ENCODE measurements at regions not wholly inside any gene's neighbourhood (a gene's known extent, or its start where the extent isn't known, plus 50 kb on each side); places are given as distances from the start of the nearest gene placed in this dataset.
"Not testable (repeated sequence)": the region's sequence is repeated elsewhere in the genome, so short reads cannot be mapped to it uniquely, and the experiment has no call there.

DNA sequence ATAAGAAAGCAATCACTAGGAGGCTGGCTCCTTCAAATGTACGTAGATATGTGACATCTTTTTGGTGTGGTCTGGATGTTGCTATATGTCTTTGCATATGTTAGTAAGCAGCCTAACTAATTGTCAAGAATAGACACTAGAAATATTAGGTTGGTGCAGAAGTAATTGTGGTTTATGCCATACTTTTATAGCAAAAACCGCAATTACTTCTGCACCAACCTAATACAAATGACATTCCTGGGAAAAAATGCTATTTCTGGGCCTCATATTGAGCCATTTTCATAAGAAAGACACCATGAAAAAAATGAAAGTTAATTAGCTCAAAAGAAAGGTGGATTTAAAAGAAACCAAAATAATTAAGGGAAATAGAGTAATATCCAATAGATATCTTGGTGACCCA, 555.8 kb downstream of the ZNF385D start:
- TF ChIP-seq EZH2phosphoT487 (IDR thresholded peaks at IDR 0.05; ENCODE audit: borderline replicate concordance) = no peak
- TF ChIP-seq, protein P1, sequence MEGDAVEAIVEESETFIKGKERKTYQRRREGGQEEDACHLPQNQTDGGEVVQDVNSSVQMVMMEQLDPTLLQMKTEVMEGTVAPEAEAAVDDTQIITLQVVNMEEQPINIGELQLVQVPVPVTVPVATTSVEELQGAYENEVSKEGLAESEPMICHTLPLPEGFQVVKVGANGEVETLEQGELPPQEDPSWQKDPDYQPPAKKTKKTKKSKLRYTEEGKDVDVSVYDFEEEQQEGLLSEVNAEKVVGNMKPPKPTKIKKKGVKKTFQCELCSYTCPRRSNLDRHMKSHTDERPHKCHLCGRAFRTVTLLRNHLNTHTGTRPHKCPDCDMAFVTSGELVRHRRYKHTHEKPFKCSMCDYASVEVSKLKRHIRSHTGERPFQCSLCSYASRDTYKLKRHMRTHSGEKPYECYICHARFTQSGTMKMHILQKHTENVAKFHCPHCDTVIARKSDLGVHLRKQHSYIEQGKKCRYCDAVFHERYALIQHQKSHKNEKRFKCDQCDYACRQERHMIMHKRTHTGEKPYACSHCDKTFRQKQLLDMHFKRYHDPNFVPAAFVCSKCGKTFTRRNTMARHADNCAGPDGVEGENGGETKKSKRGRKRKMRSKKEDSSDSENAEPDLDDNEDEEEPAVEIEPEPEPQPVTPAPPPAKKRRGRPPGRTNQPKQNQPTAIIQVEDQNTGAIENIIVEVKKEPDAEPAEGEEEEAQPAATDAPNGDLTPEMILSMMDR (conservative IDR thresholded peaks at IDR 0.05; ENCODE audit: low read length) = no peak

DNA sequence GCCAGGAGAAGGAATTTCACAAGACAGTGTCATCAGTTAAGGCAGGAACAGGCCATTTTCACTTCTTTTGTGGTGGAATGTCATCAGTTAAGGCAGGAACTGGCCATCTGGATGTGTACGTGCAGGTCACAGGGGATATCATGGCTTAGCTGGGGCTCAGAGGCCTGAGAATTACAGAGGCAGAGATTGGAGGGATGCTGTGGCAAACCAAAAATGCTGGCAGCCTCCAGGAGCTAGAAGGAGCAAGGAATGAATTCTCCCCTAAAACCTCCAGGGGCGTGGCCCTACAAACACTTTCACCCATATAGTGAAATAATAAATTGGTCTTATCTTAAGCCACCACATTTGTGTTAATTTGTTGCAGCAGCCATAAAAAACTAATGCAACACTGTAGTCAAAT, 557.0 kb downstream of the ZNF385D start:
- H3K27me3 ChIP-seq (ENCODE audit: insufficient read depth, low read length, poor library complexity, severe bottlenecking); H3F3A ChIP-seq (ENCODE audit: low read depth); H3K79me2 ChIP-seq (ENCODE audit: insufficient read depth, low read length); H3K4me2 ChIP-seq (ENCODE audit: low read depth, low read length, poor library complexity, severe bottlenecking); H4K20me1 ChIP-seq (ENCODE audit: insufficient read depth, low read length, poor library complexity, severe bottlenecking); H3K9me2 ChIP-seq (replicated peaks; ENCODE audit: low read depth, low read length); H3K9me3 ChIP-seq (ENCODE audit: insufficient read depth, low read depth, low read length); H3K4me3 ChIP-seq (ENCODE audit: low read length, poor library complexity, severe bottlenecking); H3K36me3 ChIP-seq (ENCODE audit: insufficient read depth, low read length); H2AFZ ChIP-seq (ENCODE audit: low read length); H3K4me1 ChIP-seq (ENCODE audit: insufficient read depth, low read length, poor library complexity, severe bottlenecking); H3K9ac ChIP-seq (ENCODE audit: low read depth, low read length, poor library complexity, severe bottlenecking): not testable (repeated sequence)

More for the DNA sequence above, 555.8 kb downstream of the ZNF385D start:
- Histone ChIP-seq H3K9me3 (ENCODE audit: insufficient read depth, low read depth, low read length) (no peaks in the 10 kb centered on the region), H2AFZ (ENCODE audit: low read length) (no peak overlapping the region), H3F3A (ENCODE audit: low read depth) (no peaks in the 10 kb centered on the region), H3K27me3 (ENCODE audit: insufficient read depth, low read length, poor library complexity, severe bottlenecking) (no peaks in the 10 kb centered on the region), H3K36me3 (ENCODE audit: insufficient read depth, low read length) (no peaks in the 10 kb centered on the region), H3K4me2 (ENCODE audit: low read depth, low read length, poor library complexity, severe bottlenecking) (no peak overlapping the region), H3K9ac (ENCODE audit: low read depth, low read length, poor library complexity, severe bottlenecking) (no peak overlapping the region), H3K79me2 (ENCODE audit: insufficient read depth, low read length) (no peaks in the 10 kb centered on the region), H3K4me3 (ENCODE audit: low read length, poor library complexity, severe bottlenecking) (no peak overlapping the region), H3K4me1 (ENCODE audit: insufficient read depth, low read length, poor library complexity, severe bottlenecking) (no peaks in the 10 kb centered on the region), H4K20me1 (ENCODE audit: insufficient read depth, low read length, poor library complexity, severe bottlenecking) (no peaks in the 10 kb centered on the region), H3K9me2 (replicated peaks; ENCODE audit: low read depth, low read length) (no peaks in the 10 kb centered on the region)

- no peaks in the 10 kb centered on the region for H3K27me3 ChIP-seq (ENCODE audit: insufficient read depth, low read length, poor library complexity, severe bottlenecking)
- no peaks in the 10 kb centered on the region for H3K79me2 ChIP-seq (ENCODE audit: insufficient read depth, low read length)
- no peak overlapping the region for H3K9ac ChIP-seq (ENCODE audit: low read depth, low read length, poor library complexity, severe bottlenecking)
- H3K9me2 ChIP-seq (replicated peaks; ENCODE audit: low read depth, low read length) = no peaks in the 10 kb centered on the region
- TF ChIP-seq, protein P1 (conservative IDR thresholded peaks at IDR 0.05; ENCODE audit: low read length) = no peak
- no peak for TF ChIP-seq EZH2phosphoT487 (IDR thresholded peaks at IDR 0.05; ENCODE audit: borderline replicate concordance)
- no peaks in the 10 kb centered on the region for H3K36me3 ChIP-seq (ENCODE audit: insufficient read depth, low read length)
- no peaks in the 10 kb centered on the region for H3F3A ChIP-seq (ENCODE audit: low read depth)
- H3K9me3 ChIP-seq (ENCODE audit: insufficient read depth, low read depth, low read length) = no peaks in the 10 kb centered on the region
- no peak overlapping the region for H3K4me3 ChIP-seq (ENCODE audit: low read length, poor library complexity, severe bottlenecking)
- H4K20me1 ChIP-seq (ENCODE audit: insufficient read depth, low read length, poor library complexity, severe bottlenecking) = no peaks in the 10 kb centered on the region
- H3K4me1 ChIP-seq (ENCODE audit: insufficient read depth, low read length, poor library complexity, severe bottlenecking) = no peaks in the 10 kb centered on the region
- no peak overlapping the region for H3K4me2 ChIP-seq (ENCODE audit: low read depth, low read length, poor library complexity, severe bottlenecking)
- no peak overlapping the region for H2AFZ ChIP-seq (ENCODE audit: low read length)
Observed at GRCh38 chr3:21188459-21188858, 562.6 kb downstream of the ZNF385D start.

DNA sequence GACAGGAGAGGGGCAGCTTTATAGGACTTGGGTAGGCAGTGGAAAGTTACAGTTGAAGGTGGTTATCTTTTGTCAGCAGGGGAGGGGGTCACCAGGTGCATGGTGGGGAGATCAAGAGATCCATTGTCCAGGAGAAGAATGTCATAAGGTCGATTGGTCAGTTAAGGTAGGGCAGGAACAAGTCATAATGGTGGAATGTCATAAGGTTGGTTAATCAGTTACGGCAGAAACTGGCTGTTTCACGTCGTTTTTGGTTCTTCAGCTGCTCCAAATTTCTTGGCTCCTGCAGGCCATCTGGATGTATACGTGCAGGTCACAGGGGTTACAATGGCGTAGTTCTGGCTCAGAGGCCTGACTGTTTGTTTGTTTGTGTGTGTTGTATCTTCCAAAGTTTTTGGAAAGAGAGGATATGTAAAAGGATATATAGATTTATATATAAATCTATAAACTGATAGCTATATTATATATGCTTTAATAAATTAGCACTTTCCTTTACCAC, 565.1 kb downstream of the ZNF385D start:
- H3K4me3 ChIP-seq (ENCODE audit: low read length, poor library complexity, severe bottlenecking) = no peak overlapping the region
- H3K9ac ChIP-seq (ENCODE audit: low read depth, low read length, poor library complexity, severe bottlenecking) = no peak overlapping the region
- H3K79me2 ChIP-seq (ENCODE audit: insufficient read depth, low read length) = no peaks in the 10 kb centered on the region
- H4K20me1 ChIP-seq (ENCODE audit: insufficient read depth, low read length, poor library complexity, severe bottlenecking) = no peaks in the 10 kb centered on the region
- H3F3A ChIP-seq (ENCODE audit: low read depth) = no peaks in the 10 kb centered on the region
- H3K4me1 ChIP-seq (ENCODE audit: insufficient read depth, low read length, poor library complexity, severe bottlenecking) = no peaks in the 10 kb centered on the region
- no peaks in the 10 kb centered on the region for H3K36me3 ChIP-seq (ENCODE audit: insufficient read depth, low read length)
- no peak overlapping the region for H2AFZ ChIP-seq (ENCODE audit: low read length)
- no peaks in the 10 kb centered on the region for H3K9me3 ChIP-seq (ENCODE audit: insufficient read depth, low read depth, low read length)
- no peak for TF ChIP-seq EZH2phosphoT487 (IDR thresholded peaks at IDR 0.05; ENCODE audit: borderline replicate concordance)
- TF ChIP-seq, protein P1 (conservative IDR thresholded peaks at IDR 0.05; ENCODE audit: low read length) = no peak
- no peaks in the 10 kb centered on the region for H3K27me3 ChIP-seq (ENCODE audit: insufficient read depth, low read length, poor library complexity, severe bottlenecking)
- H3K4me2 ChIP-seq (ENCODE audit: low read depth, low read length, poor library complexity, severe bottlenecking) = no peak overlapping the region
- no peaks in the 10 kb centered on the region for H3K9me2 ChIP-seq (replicated peaks; ENCODE audit: low read depth, low read length)

Data from Loucy (cell line).